Hematopoietic multipotent progenitor cell treated with erythropoietin and hydrocortisone succinate and interleukin-3 and kit ligand, for 8 days (in vitro differentiated cells): ENCODE measurements at regions not wholly inside any gene's neighbourhood (a gene's known extent, or its start where the extent isn't known, plus 50 kb on each side); places are given as distances from the start of the nearest gene placed in this dataset.
"Not testable (repeated sequence)": the region's sequence is repeated elsewhere in the genome, so short reads cannot be mapped to it uniquely, and the experiment has no call there.

Experiments used
- DNase-seq: peaks from one replicate; pipeline ENCODE4 v3.0.0-alpha.2; 2015

- DNase-seq = no peak
Observed at GRCh38 chr1:157460381-157460780, 91.9 kb downstream of the FCRL5 start.

GRCh38 chr1:157457279-157457678 lies 95.0 kb downstream of the FCRL5 start:
- DNase-seq = no peak

- DNase-seq = no peak
Observed at GRCh38 chr1:157455318-157455717, 97.0 kb downstream of the FCRL5 start.

GRCh38 chr1:157450106-157450505 lies 102.2 kb downstream of the FCRL5 start:
- no peak for DNase-seq

GRCh38 chr1:157448636-157449035 lies 103.7 kb downstream of the FCRL5 start:
- no peak for DNase-seq

GRCh38 chr1:157446356-157446755 lies 106.0 kb downstream of the FCRL5 start:
- DNase-seq = not testable (repeated sequence)

GRCh38 chr1:157445616-157446140 lies 106.6 kb downstream of the FCRL5 start:
- not testable (repeated sequence) for DNase-seq

- DNase-seq = no peak
Observed at GRCh38 chr1:157442065-157442464, 110.2 kb downstream of the FCRL5 start.

- no peak for DNase-seq
Observed at GRCh38 chr1:157439302-157439954, 112.9 kb downstream of the FCRL5 start.

GRCh38 chr1:157438613-157439012 lies 113.7 kb downstream of the FCRL5 start:
- DNase-seq = no peak

- DNase-seq = no peak
Observed at GRCh38 chr1:157438146-157438545, 114.2 kb downstream of the FCRL5 start.

- no peak for DNase-seq
Observed at GRCh38 chr1:157437296-157437695, 115.0 kb downstream of the FCRL5 start.

- DNase-seq = no peak
Observed at GRCh38 chr1:157431751-157432150, 120.6 kb downstream of the FCRL5 start.

- no peak for DNase-seq
Observed at GRCh38 chr1:157429601-157430240, 122.6 kb downstream of the FCRL5 start.

- not testable (repeated sequence) for DNase-seq
Observed at GRCh38 chr1:157423764-157424163, 128.6 kb downstream of the FCRL5 start.

GRCh38 chr1:157419845-157420542 lies 132.3 kb downstream of the FCRL5 start:
- DNase-seq = no peak

- no peak for DNase-seq
Observed at GRCh38 chr1:157418659-157419058, 133.7 kb downstream of the FCRL5 start.

GRCh38 chr1:157418231-157418630 lies 134.1 kb downstream of the FCRL5 start:
- DNase-seq = no peak

- no peak for DNase-seq
Observed at GRCh38 chr1:157415661-157416060, 136.7 kb downstream of the FCRL5 start.

GRCh38 chr1:157412308-157412707 lies 140.0 kb downstream of the FCRL5 start:
- DNase-seq = no peak

GRCh38 chr1:157411769-157412168 lies 140.5 kb downstream of the FCRL5 start:
- no peak for DNase-seq

GRCh38 chr1:157411064-157411463 lies 141.3 kb downstream of the FCRL5 start:
- DNase-seq = no peak

- no peak for DNase-seq
Observed at GRCh38 chr1:157410457-157410856, 141.9 kb downstream of the FCRL5 start.

GRCh38 chr1:157409927-157410326 lies 142.4 kb downstream of the FCRL5 start:
- DNase-seq = no peak
